HG03045 (cell line): ENCODE measurements at regions not wholly inside any gene's neighbourhood (a gene's known extent, or its start where the extent isn't known, plus 50 kb on each side); places are given as distances from the start of the nearest gene placed in this dataset.

Source experiments
- ATAC-seq: cut with Tn5 transposase; IDR thresholded peaks from one replicate; pipeline ENCODE4 v1.9.1; 2021; ENCODE audit warnings: mild to moderate bottlenecking, moderate library complexity; ENCODE audit not compliant: unreplicated experiment

DNA sequence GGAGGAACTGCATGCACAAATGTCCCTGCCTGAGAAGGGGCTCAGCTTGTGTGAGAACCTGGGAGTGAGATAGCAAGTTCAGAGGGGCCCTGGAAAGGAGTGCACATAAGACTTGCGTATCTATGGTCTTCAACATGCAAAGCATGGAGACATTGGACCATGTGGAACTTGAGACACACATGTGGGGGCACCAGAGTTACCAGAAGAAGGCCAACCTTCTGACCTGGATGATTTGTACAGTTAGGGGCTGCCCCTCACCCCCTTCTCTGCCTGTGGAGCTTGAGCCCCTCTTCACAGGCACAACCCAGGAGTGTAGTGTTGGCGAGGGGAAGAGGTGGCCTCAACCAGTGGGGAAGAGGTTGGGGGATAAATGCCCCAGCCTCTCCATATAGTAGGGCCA lies 165.0 kb upstream of the ARL4C start:
- ATAC-seq, result no peak

DNA sequence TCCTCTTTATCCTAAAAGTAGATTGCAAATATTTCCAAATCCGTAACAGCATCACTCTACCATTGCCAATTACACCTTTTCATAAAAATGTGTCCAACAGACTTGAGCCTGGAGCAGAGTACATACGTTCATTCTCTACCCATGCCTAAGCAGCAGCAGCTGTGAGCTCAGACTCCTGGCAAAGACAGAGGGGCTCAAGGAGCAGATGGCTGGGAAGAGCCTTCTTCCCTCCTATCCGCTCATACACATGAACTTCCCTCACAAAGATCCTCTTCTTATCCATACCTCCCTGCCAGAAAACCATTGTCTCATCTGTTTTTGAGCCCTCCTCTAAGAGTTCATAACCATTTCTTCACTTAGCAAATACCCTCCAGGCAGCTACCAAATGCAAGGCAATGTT lies 164.3 kb upstream of the ARL4C start:
- ATAC-seq, result no peak

DNA sequence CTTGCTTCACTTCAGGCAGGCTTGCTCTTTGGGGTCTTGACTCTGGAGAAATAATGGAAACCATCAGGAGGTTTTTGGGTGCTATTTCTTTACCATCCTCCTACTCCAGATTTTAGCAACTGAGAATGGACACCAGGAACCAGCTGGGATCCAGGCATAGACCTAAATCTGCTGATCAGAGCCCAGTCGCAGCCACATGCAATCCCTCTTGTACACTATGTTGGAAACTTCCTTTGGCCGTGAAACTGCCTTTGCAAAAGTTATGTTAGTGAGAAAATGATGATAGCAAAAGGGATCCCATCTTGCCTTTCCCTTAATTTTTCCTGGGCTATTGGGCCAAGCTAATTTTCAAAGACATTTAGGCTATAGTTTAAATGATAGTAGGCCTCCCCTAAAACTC lies 158.8 kb upstream of the ARL4C start:
- no peak for ATAC-seq

DNA sequence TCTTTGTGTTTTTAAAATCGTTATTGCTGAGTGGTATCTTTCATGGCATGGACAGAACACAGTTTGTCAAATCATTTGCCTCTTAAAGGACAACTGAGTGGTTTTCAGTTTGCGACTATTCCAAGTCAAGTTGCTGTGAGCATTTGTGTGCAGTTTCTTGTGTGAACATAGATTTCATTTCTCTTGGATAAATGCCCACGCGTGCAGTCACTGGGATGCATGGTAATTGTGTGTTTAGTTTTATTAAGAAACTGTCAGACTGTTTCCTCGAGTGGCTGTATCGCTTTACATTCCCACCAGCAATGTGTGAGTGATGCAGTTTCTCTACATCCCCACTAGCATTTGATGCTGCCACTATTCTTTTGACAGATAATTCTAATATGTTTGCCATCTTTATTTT lies 154.0 kb upstream of the ARL4C start:
- no peak for ATAC-seq

DNA sequence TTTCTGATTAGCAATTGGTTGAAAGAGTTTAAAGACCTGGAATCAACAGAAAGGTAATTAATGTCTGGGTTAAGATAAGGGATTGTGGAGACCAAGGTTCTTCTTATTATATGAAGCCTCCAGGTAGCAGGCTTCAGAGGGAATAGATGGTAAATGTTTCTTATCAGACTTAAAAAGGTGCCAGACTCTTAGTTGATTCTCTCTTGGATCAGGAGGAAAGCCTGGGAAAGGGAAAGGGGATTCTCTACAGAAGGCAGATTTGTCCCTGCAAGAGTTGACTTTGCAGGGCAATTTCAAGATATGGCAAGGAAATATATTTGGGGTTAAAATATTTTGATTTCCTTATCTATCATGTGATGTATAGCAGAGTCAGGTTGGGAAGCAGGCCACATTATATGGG lies 153.1 kb upstream of the ARL4C start:
- no peak for ATAC-seq

DNA sequence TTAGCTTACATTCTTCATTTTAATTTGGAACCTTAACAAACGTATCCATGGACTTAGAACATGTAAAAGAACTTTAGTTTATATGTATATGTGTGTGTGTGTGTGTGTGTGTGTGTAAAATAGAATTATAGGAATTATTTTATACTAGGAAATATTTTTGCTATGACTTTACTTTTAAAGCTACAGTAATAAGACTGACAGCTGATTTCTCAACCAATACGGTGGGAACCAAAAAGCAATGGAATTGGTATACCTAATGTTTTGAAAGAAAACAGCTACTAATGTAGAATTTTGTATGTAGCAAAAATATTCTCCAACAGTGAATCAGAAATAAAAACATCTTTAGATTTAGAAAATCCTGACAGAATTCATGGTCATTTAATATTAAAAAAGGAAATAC lies 146.5 kb upstream of the ARL4C start:
- no peak for ATAC-seq

DNA sequence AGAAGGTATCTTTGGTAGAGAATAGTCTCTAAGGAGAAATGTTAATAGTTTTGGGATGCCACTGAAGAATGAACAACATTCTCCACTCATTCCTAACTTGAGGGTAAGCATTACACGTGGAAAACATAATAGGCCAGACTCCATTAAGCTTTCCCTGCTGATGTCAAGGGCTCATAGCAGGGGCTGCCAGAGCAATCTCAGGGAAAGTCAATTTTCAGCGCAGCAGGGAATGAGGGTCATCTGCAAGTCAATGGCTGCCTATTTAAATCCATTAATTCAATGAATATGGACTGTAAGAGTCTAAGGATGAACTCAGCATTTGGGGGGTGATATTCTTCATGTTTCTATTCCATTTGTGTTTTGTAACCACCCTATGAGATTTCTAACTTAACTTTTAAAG lies 144.2 kb upstream of the ARL4C start:
- ATAC-seq, result no peak

DNA sequence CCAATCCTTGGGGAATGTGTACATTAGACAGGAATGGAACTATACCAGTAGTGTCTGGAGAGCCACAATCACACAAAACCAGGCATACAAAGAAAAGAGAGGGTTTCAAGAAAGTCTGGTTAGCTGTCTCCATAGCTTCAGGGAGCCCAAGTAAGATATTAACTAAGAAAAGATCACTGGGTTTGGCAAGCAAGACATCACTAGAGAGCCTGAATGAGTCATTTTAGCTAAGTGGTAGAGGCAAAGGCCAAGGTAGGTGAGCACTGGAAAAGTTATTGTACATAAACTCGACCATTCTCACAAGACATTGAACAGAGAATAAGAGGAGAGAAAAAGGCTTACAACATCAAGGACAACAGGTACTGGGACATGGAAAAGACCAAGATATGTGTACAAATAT lies 143.8 kb upstream of the ARL4C start:
- no peak for ATAC-seq

DNA sequence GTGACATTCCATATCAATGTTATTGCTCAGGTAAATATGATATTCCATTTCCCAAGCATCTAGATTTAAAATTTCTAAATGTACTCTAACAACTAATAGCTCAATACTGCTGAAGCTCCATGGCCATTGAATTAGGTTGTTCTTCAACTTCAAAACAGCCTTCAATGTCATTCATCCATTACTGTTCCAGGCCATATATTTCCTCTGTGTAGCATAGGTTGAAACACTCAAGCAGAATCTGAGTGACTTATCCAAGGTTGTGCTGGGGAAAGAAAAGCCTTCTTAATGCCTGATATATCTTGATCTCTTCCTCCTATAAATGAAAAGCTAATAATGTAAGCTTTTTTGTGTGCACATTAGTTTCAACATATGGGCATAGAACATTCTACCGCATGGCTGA lies 142.1 kb upstream of the ARL4C start:
- no peak for ATAC-seq

DNA sequence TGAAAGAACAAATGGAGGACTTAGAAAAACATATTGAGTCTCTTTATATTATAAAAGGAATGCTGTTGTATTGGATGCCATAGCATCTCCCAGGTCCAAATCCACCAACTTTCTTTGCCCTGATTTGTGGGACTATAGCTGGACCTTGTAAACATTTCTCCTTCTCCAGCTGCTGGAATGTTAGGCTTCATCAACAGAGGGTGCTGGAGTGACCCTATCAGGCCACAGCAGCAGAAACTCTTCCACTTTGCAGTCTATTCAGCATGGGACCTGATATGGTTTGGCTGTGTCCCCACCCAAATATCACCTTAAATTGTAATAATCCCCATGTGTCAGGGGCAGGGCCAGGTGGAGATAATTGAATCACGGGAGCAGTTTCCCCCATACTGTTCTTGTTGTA lies 138.4 kb upstream of the ARL4C start:
- ATAC-seq, result no peak

DNA sequence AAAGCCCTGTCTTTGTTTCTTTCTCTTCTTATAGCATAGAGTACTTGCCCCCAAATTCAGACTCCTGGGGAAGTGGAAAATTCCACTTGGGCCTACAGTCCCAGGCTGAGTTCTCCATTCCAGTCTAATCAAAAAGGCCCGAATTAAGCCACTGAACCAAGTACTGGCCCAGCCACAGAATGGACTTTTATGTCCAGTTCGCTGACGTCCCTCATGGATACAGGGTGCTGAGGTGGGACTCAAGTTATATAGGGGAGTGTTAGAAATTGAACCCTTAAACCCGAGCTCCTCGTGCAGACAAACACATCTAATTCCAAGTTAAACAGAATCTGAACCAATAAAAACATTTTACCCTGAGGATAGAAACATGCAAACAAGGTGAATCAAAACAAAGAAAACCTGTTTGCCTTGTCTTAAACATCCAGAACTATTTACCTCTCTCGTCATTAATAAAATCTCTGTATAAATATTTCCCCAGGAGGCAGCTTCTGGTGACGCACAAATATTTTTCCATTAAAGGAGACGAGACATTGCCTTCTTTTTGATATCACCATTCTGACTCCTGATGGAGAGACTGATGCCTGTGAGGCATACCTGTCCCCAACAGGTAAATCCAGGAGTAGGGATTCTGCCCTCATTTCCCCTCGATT lies 136.8 kb upstream of the ARL4C start:
- no peak for ATAC-seq

DNA sequence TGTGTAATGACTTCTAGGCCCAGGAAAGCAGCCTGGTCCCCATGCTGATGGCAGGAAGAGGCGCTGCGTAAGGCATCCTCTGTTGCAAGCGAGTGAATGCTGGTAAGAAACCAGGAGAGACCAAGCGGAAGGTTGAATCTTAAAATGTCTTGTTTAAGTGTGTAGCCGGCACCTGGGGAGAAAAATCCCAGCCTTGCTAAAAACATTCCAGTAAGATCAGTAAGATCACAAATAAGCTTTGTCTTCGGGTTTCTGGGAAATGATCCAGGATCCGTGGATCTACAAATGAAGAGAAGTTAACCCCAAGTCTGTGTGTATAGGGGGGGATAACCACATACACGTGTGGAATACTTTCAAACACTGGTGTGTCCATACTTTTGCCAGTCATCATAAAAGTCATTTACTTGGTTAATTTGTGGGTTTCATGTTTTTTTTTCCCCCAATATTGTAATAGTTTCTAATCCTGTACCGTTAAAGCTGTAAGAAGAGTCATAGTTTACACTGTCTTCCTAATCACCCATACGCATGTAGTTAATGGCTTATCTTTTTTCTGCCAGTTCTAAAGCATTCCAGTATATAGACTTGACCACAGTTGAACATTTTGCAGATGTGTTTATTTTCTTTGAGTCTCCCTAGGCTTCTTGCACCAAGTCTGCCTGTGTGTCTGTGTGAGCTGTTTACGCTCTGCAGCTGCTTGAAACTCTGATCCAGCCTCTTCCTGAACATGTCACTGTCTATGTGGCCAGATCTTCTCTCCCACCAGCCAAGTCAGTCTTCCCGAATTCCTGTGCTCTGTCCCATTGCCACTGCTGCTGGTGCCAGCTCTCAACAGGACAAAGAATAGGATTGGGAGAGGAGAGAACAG lies 135.9 kb upstream of the ARL4C start:
- no peak for ATAC-seq

DNA sequence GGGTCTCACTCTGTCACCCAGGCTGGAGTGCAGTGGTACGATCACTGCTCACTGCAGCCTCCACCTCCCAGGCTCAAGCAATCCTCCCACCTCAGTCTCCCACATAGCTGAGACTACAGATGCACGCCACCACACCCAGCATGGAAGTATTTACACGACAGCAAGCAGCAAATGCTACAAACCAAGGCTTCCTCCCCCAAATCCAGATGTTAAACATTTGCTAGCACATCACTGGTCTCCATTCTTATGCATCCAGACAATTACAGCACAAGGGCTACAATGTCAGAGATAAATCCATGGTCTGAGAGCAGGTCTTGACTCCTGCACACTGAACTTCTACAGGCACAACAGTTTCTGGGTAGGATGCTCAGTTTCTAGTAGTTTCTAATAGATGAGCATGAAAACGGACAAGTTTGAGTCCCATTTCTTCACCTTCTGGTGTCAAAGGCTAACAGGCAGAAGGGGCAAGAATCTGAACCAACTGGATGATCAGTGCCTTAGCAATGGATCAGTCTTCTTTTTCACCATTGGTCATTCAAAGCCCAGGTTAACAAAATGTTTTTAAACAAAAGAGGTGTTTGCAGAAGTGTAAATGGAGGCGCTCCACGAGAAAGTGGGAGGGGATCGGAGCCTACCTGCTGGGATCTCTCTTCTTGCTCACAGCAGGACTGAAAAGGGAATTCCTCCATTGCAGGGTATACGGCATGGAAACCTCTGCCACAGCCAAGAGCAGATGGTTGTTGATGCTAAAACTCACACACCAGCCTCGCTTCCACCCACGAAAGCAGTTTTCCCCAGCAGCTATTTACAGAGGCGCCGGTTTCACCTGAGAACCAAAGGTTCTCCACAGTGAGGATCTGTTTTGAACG lies 135.0 kb upstream of the ARL4C start:
- ATAC-seq, result no peak

DNA sequence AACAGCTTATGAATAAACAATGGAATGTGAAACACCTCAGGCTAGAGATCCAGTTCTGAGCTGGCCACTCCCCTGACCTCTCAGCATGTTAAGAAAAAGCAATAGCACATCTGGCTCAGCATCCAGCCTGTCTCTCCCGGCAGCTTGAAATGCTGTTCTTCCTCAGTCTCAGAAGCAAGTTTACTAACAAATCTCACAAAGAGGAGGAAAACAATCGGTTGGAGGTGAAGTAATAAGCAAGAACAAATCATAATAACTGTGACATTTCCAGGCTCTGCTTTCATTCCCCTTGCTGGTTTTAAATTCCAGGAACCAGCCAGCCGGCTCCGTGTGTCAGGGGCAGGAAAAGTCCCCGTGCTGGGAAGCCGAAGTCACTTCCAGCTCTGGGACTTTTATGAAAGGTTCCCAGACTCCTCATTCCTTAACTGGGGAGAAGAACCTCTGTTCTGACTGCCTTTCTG lies 133.9 kb upstream of the ARL4C start:
- ATAC-seq, result no peak

DNA sequence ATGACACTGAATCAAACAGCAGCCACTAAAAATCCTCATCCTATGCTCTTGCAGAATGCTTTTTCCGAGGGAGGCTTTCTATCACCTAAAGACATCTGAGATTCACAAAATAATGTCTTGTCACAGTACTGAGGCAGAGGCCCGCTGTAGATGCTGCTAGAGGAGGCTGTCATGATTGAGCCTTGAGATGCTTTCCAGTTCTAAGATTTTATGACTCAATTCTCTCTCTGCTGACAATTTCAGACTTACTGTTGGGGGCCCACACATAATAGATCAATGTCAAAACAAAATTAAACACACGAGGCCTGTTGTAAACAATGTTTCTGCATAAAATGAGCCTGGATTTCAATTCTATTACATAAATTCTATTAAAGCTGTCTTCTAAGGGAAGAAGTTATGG lies 132.7 kb upstream of the ARL4C start:
- ATAC-seq, result no peak

DNA sequence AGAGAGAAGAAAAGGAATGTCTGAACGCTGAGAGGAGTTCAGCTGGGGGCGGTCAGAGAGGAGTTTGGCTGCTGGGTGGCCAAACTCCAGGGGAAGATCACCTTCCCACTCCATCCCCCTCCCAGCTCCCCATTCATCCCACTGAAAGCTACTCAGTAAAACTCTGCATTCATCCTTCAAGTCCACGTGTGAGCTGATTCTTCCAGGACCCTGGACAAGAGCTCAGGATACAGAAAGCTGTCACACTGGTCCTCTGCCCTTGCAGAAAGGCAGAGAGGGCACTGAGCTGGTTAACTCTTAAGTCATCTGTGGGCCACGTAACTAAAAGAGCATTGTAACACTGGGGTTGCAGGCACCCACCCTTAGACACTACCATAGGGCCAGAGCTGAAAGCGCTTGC lies 132.1 kb upstream of the ARL4C start:
- no peak for ATAC-seq

DNA sequence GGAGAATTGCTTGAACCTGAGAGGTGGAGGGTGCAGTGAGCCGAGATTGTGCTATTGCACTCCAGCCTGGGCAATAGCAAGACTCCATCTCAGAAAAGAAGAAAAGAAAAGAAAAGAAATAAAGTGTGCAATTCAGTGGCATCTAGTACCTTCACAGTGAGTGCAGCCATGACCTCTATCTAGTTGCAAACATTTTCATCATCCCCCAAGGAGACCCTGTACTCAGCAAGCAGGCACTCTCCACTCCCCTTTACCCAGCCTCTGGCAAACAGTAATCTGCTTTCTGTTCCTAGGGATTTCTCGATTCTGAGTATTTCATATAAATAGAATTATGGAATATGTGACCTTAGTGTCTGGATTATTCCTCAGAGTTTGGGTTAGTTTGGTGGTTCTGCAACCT lies 130.4 kb upstream of the ARL4C start:
- no peak for ATAC-seq

DNA sequence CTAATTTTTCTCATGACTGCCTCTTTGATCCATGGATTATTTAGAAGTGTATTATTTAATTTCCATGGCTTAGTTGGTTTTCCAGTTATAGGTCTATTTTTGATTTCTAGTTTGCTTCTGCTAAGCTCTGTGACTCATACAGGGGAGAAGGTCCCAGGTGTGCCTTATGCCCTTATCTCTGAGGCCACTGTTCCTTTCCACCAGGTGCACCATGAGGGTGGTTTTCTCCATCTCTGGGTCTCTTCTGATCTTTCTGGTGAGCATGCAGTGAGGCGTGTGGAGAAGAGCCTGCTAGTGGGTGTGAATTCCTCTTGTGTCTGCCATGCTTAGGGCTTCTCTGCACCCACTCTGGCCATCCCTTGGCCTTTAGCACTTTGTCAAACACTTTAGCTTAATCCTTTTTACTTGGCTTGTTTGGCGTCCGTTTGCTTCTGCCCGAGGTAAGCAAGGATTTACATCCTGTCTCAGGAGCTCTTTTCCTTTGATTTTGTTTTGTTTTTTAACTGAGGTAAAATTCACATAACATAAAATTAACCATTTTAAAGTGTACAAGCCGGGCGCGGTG lies 129.8 kb upstream of the ARL4C start:
- ATAC-seq, result no peak

DNA sequence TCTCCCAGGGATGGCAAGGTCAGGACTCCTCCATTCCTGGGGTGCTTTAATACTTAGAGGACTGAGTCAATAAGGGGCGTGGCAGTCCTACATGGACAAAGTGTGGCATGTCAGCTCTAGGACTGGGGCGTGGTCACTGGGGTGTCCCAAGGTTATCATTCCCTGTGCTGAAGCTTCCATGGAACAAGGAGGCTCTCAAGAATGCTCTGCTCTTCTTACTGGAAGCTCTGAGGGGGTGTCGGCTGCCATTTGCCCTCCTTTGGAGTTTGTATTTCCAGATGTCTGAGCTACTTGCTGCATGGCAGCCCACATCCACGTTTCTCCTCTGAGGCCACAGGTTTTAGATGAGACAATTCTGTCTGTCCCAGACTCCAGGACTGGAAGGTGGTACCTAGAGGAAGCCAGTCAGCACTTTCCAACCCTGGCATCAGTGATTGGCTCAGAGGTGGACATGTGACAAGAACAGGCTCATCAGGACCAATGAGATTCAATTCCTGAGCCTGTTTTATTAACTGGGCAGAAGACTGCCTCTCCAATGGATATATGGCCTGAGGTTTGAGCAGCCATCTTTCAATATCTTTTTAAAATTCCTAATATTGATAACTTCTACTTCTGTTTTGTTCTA lies 128.9 kb upstream of the ARL4C start:
- ATAC-seq, result no peak

DNA sequence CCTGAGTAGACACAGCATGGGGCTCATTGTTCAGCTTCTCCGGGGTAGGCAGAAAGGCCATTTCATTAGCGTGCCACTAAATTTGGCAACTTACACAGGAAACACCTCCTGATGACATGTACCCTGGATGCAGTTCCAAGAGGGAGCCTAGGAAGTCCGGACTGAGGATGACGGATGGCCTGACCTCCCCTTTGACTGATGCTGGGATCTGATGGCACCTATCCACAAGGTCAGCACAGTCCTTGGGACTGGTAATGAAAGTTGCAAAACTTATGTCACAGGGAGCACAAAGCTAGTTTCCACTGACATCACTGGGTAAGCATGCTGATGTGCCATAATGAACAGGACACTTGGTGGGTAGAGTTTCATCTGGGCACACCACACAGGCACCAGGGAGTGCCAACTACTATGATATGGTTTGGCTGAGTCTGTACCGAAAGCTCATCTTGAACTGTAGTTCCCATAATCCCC lies 126.7 kb upstream of the ARL4C start:
- no peak for ATAC-seq

DNA sequence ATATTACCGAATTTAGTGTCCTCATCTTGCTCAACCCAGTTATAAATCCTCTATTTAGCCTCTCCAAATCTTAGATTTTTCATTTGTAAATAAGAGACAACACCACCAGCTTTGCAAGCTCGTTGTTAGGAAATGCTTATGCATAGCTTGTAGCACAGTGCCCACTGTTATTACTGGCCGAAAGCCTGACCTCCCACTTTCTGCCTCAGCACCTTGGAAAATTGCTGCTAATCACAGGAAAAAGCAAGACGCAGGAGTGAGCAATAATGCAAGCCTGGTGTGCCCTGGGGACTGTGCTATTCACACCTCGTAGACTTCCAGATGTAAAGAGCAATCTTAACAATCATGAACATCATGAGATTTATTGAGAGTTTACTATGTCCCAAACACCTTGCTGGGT lies 124.2 kb upstream of the ARL4C start:
- ATAC-seq, result no peak
